K562 (cell line): ENCODE measurements at regions not wholly inside any gene's neighbourhood (a gene's known extent, or its start where the extent isn't known, plus 50 kb on each side); places are given as distances from the start of the nearest gene placed in this dataset.

Experiments
- ATAC-seq: fragments of 200-7000 bp; cut with Tn5 transposase; 3 replicates; pipeline ENCODE4 v1.9.1; 2020; ENCODE audit warnings: moderate library complexity
- BruUV-seq: library from RNA; stranded (reverse); fragments of 400-500 nt; replicated peaks from 2 replicates; lab custom pipeline; 2021; lab: Mats Ljungman, UMichigan
- CTCF ChIA-PET: fragments of 300-600 bp; formaldehyde crosslinking; extraction: SDS; loops from one replicate; lab custom pipeline; 2021; ENCODE audit warnings: low intra/inter-chr PET ratio; lab: Yijun Ruan, JAX
- POLR2A ChIA-PET: fragments of 300-600, 350-650 bp; sonication (Branson Sonifier 250); formaldehyde crosslinking; extraction: SDS; loops from one replicate; lab custom pipeline; 2021; ENCODE audit warnings: antibody characterized with exemption, inconsistent platforms; lab: Yijun Ruan, JAX
- DNase-seq, 4 experiments: peaks; one replicate each; pipeline versions ENCODE4 v3.0.0 to v3.0.0-alpha.2; 2011 to 2018; ENCODE audit warnings: low spot score in 3 of 4, mixed read lengths in 3 of 4; ENCODE audit errors: extremely low read depth in 1 of 4
- FAIRE-seq: peaks from 2 replicates; lab custom pipeline; 2011; peaks lifted over from hg19 to GRCh38; lab: Jason Lieb, UNC
- H2AFZ ChIP-seq: 2 replicates; pipeline ENCODE4 v1.6.0; 2011; ENCODE audit warnings: low read depth, low read length, control low read depth, inconsistent platforms
- H3K27ac ChIP-seq: fragments of 200-600 bp; 3 replicates; pipeline ENCODE4 v1.8.0; 2011; ENCODE audit warnings: low read depth, mild to moderate bottlenecking, control low read depth, inconsistent platforms, low read length, moderate library complexity, mixed read lengths; ENCODE audit errors: extremely low read depth
- H3K27me3 ChIP-seq, 2 experiments: fragments of 300-600 bp in 1 of 2; 2 replicates in 1 of 2; 3 replicates in 1 of 2; pipeline versions ENCODE4 v1.6.0 to v1.8.0; 2011; ENCODE audit warnings: inconsistent platforms in 2 of 2, low read length in 2 of 2, mild to moderate bottlenecking in 1 of 2, mixed read lengths in 1 of 2, moderate library complexity in 1 of 2; ENCODE audit not compliant: control insufficient read depth in 2 of 2, insufficient read depth in 2 of 2
- H3K36me3 ChIP-seq: fragments of 300-600 bp; 3 replicates; pipeline ENCODE4 v1.8.0; 2011; ENCODE audit warnings: mild to moderate bottlenecking, low read length, inconsistent platforms; ENCODE audit not compliant: control insufficient read depth, insufficient read depth
- H3K4me1 ChIP-seq, 2 experiments: fragments of 200-600 bp in 1 of 2; replicated peaks in 1 of 2; 2 replicates in 1 of 2; 3 replicates in 1 of 2; pipeline versions ENCODE4 v1.5.1 to v1.8.0; 2011; ENCODE audit warnings: inconsistent platforms in 2 of 2, low read length in 2 of 2, mild to moderate bottlenecking in 1 of 2, mixed read lengths in 1 of 2, moderate library complexity in 1 of 2; ENCODE audit not compliant: control insufficient read depth in 2 of 2, insufficient read depth in 2 of 2
- H3K4me2 ChIP-seq: 2 replicates; pipeline ENCODE4 v1.6.1; 2011; ENCODE audit warnings: low read length, control low read depth, inconsistent platforms, mixed read lengths; ENCODE audit not compliant: insufficient read depth
- H3K4me3 ChIP-seq: fragments of 200-600 bp; sonication (generic), shearing (Covaris generic); 2 replicates; pipeline ENCODE4 v1.5.1; 2016; ENCODE audit warnings: control low read depth, inconsistent platforms
- H3K79me2 ChIP-seq: fragments of 200-600 bp; 3 replicates; pipeline ENCODE4 v1.8.0; 2011; ENCODE audit warnings: low read length, inconsistent platforms; ENCODE audit not compliant: control insufficient read depth, insufficient read depth
- H3K9ac ChIP-seq, 2 experiments: 2 replicates each; pipeline versions ENCODE4 v1.6.0 to v1.6.1; 2011; ENCODE audit warnings: low read depth in 2 of 2, low read length in 2 of 2, control low read depth in 1 of 2, inconsistent platforms in 1 of 2, mild to moderate bottlenecking in 1 of 2, mixed read lengths in 1 of 2; ENCODE audit not compliant: insufficient read depth in 1 of 2
- H3K9me1 ChIP-seq: one replicate; pipeline ENCODE4 v1.6.0; 2011; ENCODE audit warnings: inconsistent platforms, mild to moderate bottlenecking, low read length, moderate library complexity; ENCODE audit not compliant: control insufficient read depth, insufficient read depth
- H3K9me3 ChIP-seq: replicated peaks from 2 replicates; pipeline ENCODE4 v1.5.1; 2011; ENCODE audit warnings: low read depth, low read length, inconsistent platforms; ENCODE audit not compliant: control insufficient read depth, insufficient read depth
- H4K20me1 ChIP-seq: replicated peaks from 2 replicates; pipeline ENCODE4 v1.6.1; 2011; ENCODE audit warnings: low read length, inconsistent platforms, mixed read lengths; ENCODE audit not compliant: control insufficient read depth, insufficient read depth
- COPS2 ChIP-seq: fragments of 450-650 bp; conservative IDR thresholded peaks from 2 replicates; pipeline ENCODE4 v1.6.1; 2016; ENCODE audit warnings: mild to moderate bottlenecking, moderate library complexity
- CREM ChIP-seq: IDR thresholded peaks from 2 replicates; pipeline ENCODE4 v1.6.1; 2014; ENCODE audit warnings: antibody characterized with exemption, low read depth
- CXXC5 ChIP-seq: fragments of 250-450 bp; sonication (Bioruptor Pico); IDR thresholded peaks from 2 replicates; pipeline ENCODE4 v1.8.0; 2022; ENCODE audit warnings: inconsistent platforms, mild to moderate bottlenecking, moderate library complexity
- HDGF ChIP-seq: fragments of 450-650 bp; IDR thresholded peaks from 2 replicates; pipeline ENCODE4 v1.6.1; 2016
- MEF2A ChIP-seq: IDR thresholded peaks from 2 replicates; pipeline ENCODE4 v1.6.1; 2011; ENCODE audit warnings: low read depth, mild to moderate bottlenecking, low read length, moderate library complexity; ENCODE audit not compliant: control insufficient read depth
- SAP30 ChIP-seq: fragments of 200-600 bp; sonication (generic); IDR thresholded peaks from 2 replicates; pipeline ENCODE4 v1.6.1; 2012; ENCODE audit warnings: borderline replicate concordance, low read depth, mild to moderate bottlenecking, moderate library complexity, low read length, control low read depth, inconsistent platforms; ENCODE audit not compliant: insufficient read depth, poor library complexity, severe bottlenecking
- THRA ChIP-seq: fragments of 450-650 bp; IDR thresholded peaks from 2 replicates; pipeline ENCODE4 v1.6.1; 2017; ENCODE audit warnings: mild to moderate bottlenecking, moderate library complexity
- ZNF133 ChIP-seq: fragments of 250-450 bp; sonication (Bioruptor Pico); IDR thresholded peaks from 2 replicates; pipeline ENCODE4 v1.4.0; 2020; ENCODE audit warnings: mild to moderate bottlenecking
- ZNF347 ChIP-seq: fragments of 450-650 bp; formaldehyde crosslinking; IDR thresholded peaks from 2 replicates; pipeline ENCODE4 v1.4.0; 2020; ENCODE audit warnings: low read depth, mild to moderate bottlenecking, moderate library complexity
- ZNF507 ChIP-seq: conservative IDR thresholded peaks from 2 replicates; pipeline ENCODE4 v1.6.1; 2017; ENCODE audit warnings: missing genetic modification characterization, missing compliant biosample characterization
- ZNF57 ChIP-seq: fragments of 450-650 bp; formaldehyde crosslinking; IDR thresholded peaks from 2 replicates; pipeline ENCODE4 v1.4.0; 2020; ENCODE audit warnings: mild to moderate bottlenecking, moderate library complexity
- ZNF589 ChIP-seq: fragments of 200-800 bp; sonication (Bioruptor generic); IDR thresholded peaks from 2 replicates; pipeline ENCODE4 v1.6.1; 2016; ENCODE audit warnings: low read depth, missing genetic modification characterization, missing compliant biosample characterization
- WGBS: fragments of 100-300 bp; shearing (Covaris generic); methylation state at CpG from one replicate; pipeline ENCODE4 v1.1.6; 2016; ENCODE audit warnings: low coverage, mixed read lengths; ENCODE audit not compliant: insufficient coverage; ENCODE audit errors: missing lambda C conversion rate; 5-methylcytosine and 5-hydroxymethylcytosine counted together
- in situ Hi-C: fragments of 300-500 bp; cut with MboI; formaldehyde crosslinking; loops from 4 replicates; pipeline ENCODE4 v1.15.0; 2018; ENCODE audit warnings: inconsistent platforms, mixed read lengths
- intact Hi-C: fragments of 100-400 bp; cut with micrococcal nuclease; formaldehyde crosslinking; loops from 2 replicates; pipeline ENCODE4 v1.14.2; 2022
- TF ChIP-seq, protein P1 (sequence below): fragments of 450-650 bp; IDR thresholded peaks from 2 replicates; pipeline ENCODE4 v1.6.1; 2016; ENCODE audit warnings: borderline replicate concordance

DNA sequence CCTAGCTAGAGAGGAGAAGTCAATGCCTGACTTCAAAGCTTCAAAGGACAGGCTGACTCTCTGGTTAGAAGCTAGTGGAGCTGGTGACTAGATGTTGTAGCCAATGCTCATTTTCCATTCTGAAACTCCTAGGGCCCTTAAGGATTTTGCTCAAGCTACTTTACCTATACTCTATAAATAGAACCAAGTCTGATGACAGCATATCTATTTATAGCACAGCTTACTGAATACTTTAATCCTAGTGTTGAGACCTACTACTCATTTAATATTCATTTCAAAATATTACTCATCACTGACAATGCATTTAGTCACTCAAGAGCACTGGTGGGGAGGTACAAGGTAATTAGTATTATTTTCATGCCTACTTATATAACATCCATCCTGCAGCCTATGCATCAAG is 137.2 kb upstream of the PELI2 start:
- Histone ChIP-seq H3K9ac (no peak overlapping the region), H3K79me2 (no peaks in the 10 kb centered on the region), H3K9me3 (no peaks in the 10 kb centered on the region), H4K20me1 (no peaks in the 10 kb centered on the region), H3K36me3 (no peaks in the 10 kb centered on the region), H3K4me3 (no peak overlapping the region), H3K27me3 (no peaks in the 10 kb centered on the region), H3K4me2 (no peak overlapping the region), H3K9me1 (no peaks in the 10 kb centered on the region), H3K27ac (no peak overlapping the region), H3K4me1 (no peaks in the 10 kb centered on the region), H2AFZ (no peak overlapping the region)
- DNase-seq (no peak), ATAC-seq (no peak), FAIRE-seq (no peak)
- TF ChIP-seq SAP30 (no peak), MEF2A (peak; percentile 56; the same call in 1 of the 2 replicates), ZNF589 (CRISPR knock-in tag) (no peak)
- no TSS peak for BruUV-seq
- in situ Hi-C loops (no loop called here), intact Hi-C loops (no loop called here)
- ChIA-PET CTCF (no interaction called here), POLR2A (no interaction called here)

DNA sequence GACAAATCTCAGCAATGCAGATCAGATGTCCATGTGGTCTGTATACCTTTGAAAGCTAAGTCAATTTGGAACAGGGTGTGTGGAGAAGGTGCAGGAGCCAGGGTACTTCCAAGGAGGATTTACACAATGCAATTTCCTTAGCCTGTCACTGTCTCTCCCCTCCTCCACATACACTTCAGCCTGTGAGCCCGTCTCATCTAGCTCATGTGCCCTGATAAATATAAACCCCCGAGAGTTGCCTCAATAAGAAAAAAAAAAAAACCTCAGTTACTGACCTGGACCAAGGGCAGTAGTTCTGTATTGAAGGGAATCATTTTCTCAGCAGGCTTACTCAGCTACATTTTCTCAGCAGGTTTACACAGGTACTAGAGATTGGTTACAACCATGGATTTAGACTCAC is 132.1 kb upstream of the PELI2 start:
- in situ Hi-C loops (no loop called here), intact Hi-C loops (no loop called here)
- WGBS = 0% methylated on average over 1 of the region's 2 CpGs
- no peak for FAIRE-seq
- H3K9me3 ChIP-seq = no peaks in the 10 kb centered on the region
- no peak overlapping the region for H3K27ac ChIP-seq
- DNase-seq = no peak
- no TSS peak for BruUV-seq
- POLR2A ChIA-PET = no interaction called here
- no peaks in the 10 kb centered on the region for H3K79me2 ChIP-seq
- H2AFZ ChIP-seq = no peak overlapping the region
- H3K4me2 ChIP-seq = no peak overlapping the region
- H3K4me1 ChIP-seq = no peaks in the 10 kb centered on the region
- no peaks in the 10 kb centered on the region for H3K9me1 ChIP-seq
- no peaks in the 10 kb centered on the region for H4K20me1 ChIP-seq
- H3K9ac ChIP-seq = no peak overlapping the region
- CTCF ChIA-PET = no interaction called here
- H3K4me3 ChIP-seq = no peak overlapping the region
- ATAC-seq = no peak
- H3K27me3 ChIP-seq = no peaks in the 10 kb centered on the region
- no peaks in the 10 kb centered on the region for H3K36me3 ChIP-seq
- TF ChIP-seq CXXC5 (CRISPR knock-in tag) (no peak), ZNF133 (no peak), ZNF57 (CRISPR knock-in tag) (no peak), HDGF (no peak), THRA (no peak), CREM (no peak), COPS2 (no peak), ZNF507 (no peak), ZNF347 (CRISPR knock-in tag) (no peak)
- TF ChIP-seq, protein P1, sequence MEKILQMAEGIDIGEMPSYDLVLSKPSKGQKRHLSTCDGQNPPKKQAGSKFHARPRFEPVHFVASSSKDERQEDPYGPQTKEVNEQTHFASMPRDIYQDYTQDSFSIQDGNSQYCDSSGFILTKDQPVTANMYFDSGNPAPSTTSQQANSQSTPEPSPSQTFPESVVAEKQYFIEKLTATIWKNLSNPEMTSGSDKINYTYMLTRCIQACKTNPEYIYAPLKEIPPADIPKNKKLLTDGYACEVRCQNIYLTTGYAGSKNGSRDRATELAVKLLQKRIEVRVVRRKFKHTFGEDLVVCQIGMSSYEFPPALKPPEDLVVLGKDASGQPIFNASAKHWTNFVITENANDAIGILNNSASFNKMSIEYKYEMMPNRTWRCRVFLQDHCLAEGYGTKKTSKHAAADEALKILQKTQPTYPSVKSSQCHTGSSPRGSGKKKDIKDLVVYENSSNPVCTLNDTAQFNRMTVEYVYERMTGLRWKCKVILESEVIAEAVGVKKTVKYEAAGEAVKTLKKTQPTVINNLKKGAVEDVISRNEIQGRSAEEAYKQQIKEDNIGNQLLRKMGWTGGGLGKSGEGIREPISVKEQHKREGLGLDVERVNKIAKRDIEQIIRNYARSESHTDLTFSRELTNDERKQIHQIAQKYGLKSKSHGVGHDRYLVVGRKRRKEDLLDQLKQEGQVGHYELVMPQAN = no peak
